GM19239 (cell line): ENCODE measurements at regions not wholly inside any gene's neighbourhood (a gene's known extent, or its start where the extent isn't known, plus 50 kb on each side); places are given as distances from the start of the nearest gene placed in this dataset.

Experiments
- DNase-seq: peaks from one replicate; pipeline ENCODE4 v3.0.0; 2011; ENCODE audit warnings: low spot score; ENCODE audit not compliant: insufficient read length
- FAIRE-seq: peaks from 2 replicates; lab custom pipeline; 2011; peaks lifted over from hg19 to GRCh38; lab: Jason Lieb, UNC

DNA sequence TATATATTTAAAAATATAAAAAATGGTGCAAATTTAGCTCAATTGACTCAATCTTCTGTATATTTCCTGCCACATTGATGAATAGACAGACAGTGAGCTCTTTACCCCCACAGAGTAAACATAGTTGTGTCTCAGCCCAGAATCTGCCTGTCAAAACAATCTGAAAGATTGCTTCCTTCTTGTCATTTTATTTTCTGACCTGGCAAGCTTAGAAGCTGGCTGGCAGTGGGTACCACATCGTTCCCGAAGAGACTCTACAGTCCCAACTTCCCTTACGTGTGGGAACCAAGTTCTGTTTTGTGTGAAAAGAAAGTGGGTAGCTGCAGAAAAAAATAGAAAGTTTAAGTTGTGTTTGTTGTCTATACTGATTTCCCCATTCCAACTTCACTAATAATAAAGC, 629.3 kb upstream of the NEGR1 start:
- no peak for FAIRE-seq
- DNase-seq: no peak

DNA sequence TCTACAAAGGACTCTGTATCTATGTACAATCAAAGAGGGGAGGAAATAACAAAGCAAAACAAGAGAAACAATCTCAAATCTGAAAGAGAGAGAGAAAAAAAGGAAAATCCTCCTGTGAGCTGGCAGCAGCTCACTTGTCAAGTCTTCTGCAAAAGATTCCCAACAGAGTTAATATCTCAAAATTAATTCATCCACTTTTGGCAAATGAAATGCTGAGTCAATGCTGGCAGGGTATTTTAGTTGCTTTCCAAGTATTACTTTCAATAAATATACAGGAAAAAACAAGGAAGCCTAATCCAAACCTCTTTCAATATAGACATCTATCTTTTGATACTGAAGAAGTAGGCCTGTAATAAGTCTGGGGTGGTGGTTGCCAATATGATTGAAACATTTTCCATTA, 613.9 kb upstream of the NEGR1 start:
- DNase-seq (no peak), FAIRE-seq (no peak)

DNA sequence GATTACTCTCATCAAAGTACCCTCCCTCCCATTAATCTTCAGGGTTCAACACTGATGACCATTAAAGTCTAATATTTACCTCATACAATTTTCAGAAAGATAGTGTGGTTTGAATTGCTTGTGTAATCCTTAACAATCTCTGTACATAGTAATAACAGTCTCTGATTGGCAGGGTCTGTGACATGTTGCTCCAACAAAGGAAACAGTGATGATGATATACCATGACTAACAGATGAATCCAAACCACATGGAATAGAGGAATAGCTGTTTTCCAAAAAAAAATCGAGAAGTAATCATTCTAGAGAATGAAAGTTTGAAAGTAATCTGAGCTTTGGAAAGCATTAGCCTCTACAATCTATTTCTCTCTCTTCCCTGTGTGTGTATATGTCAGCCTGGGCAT, 610.1 kb upstream of the NEGR1 start:
- DNase-seq: no peak
- no peak for FAIRE-seq

DNA sequence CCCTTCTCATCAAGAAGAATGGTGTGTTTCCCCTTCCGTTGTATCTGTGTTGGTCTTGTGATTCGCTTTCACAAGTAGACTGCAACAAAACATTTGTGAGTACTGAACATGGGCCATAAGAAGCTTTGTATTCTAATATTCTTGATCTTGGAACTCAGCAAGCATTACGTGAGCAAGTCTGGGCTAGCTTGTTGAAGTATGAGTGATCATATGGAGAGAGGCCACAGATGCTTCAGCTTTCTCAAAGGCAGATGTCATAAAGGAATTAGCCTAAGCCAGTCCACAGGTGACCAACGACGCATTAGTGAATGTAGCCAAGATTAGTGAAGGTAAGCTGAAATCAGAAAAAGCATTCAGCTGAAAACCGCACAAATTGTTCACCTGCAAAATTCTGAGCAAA, 609.6 kb upstream of the NEGR1 start:
- no peak for FAIRE-seq

DNA sequence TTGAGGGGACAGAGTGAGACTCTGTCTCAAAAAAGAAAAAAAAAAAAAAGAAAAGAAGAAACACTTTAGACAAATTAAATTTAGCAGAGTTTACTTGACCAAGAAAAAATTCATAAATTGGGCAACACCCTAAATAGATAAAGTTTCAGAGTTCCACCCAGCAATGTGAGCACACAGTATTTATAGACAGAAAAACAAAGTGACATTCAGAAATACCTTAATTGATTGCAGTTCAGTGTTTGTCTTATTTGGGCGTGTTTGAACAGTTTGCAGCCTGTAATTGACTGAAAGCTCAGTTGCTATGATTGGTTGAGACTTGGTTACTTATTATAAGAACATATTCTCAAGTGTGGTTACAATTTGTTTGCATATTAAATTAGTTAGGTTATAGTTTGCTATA, 603.5 kb upstream of the NEGR1 start:
- DNase-seq: no peak
- FAIRE-seq: no peak

More for the DNA sequence above, 609.6 kb upstream of the NEGR1 start:
- DNase-seq: no peak

DNA sequence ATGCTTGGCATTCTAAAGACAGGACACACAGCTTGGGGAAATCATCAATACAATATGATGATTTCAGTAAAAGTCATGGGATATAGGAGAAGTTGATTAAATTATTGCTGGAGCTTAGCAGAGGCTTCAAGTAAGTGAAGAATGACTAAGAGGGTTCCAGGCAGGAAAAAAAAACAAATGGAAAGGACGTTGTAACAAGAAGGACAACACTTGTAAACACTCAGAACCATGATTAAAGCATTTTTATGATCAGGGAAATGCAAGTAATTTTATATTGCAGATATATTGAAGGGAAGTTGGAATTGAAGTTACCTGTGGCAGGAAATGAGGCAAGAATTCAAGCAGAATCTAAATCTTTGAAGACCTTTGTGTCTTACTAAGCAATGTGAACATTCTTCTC, 602.7 kb upstream of the NEGR1 start:
- FAIRE-seq (no peak), DNase-seq (no peak)

DNA sequence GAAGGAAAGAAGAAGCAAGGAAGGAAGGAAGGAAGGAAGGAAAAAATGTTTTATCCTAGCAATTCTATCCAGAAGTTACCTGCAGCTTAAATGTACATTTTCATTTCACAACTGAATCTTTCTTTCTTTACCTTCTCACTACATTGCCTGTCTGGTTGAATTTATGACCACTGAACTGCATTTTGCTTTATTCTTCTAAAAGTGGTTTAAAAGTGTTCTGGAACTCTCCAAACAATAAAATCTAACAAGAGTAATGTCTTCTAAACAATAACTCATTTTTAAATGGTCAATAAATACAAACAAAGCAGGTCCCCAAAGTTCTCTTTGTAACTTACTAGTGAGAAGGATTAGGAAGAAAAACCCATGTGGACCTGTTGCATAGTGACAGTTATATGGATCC, 587.5 kb upstream of the NEGR1 start:
- FAIRE-seq (no peak), DNase-seq (no peak)

DNA sequence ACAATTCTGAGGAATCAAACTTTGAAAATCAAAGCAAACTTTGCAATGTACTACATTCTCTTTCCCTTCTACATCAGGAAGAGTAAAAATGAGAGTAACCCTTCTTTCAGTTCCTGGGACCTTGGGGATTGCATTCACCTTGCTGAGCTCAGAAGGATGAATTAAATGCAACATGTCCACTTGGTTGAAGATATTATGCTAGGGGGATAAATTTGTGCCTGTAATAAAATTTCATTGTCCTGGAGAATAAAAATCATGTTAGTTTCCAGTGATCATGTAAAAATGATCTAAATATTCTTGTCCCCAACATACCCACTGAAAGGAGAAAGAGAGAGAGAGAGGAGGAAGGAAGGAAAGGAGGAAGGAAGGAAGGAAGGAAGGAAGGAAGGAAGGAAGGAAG, 587.1 kb upstream of the NEGR1 start:
- DNase-seq: no peak
- FAIRE-seq: no peak

DNA sequence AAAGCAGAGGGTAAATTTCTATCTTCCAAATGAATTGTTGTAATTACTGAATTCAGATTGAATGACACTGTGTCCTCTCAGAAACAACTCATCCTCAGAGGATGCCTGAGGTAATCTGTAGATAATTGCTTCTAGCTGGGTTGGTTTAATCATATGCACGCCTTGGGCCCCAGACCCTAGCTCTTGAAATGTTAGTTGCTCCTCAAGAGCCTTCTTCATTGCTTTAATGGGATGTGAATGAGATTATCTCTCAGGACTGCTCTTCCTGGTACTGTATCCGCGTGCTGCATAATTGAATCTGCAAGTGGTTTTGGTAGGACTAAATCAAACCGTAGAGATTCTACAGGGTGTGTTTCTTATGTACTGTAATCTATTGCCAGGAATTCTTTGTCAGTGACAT, 569.3 kb upstream of the NEGR1 start:
- no peak for DNase-seq
- FAIRE-seq: no peak

DNA sequence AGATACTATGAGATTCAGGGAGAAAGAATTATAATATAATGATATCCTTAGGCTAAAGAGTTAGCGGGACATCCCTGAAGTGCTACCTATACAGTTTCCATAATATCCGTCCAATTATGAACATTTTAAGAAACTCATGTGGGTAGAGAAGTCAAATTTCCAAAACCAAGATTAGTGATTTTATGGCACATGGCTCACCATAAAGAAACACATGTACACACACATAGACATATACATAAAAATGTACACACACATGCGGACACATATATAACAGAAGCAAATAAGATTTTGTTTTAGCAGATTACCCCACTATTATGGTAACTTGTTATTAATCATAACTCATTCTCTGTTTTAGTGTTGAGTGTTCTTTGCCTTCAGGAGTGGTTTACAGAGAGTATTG, 566.7 kb upstream of the NEGR1 start:
- no peak for DNase-seq
- FAIRE-seq: no peak

DNA sequence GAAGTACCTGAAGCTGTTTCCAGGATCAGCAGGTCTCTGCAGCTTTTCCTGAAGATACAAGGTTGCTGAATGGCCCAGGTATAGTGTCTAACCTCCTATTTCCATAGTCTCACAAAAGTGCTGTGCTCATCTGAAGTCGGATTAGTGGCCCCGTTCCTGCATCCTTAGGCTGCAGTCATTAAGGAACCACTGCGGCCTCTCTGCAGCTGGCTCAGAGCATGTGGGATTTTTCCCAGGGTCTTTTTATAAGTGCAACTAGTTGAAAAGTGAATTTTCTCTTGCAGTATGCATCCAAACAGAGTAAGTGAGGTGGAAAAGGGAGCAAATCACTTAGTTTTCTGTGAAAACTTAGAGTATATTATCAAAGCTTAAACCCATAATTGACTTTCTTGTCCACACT, 565.3 kb upstream of the NEGR1 start:
- no peak for DNase-seq
- no peak for FAIRE-seq

DNA sequence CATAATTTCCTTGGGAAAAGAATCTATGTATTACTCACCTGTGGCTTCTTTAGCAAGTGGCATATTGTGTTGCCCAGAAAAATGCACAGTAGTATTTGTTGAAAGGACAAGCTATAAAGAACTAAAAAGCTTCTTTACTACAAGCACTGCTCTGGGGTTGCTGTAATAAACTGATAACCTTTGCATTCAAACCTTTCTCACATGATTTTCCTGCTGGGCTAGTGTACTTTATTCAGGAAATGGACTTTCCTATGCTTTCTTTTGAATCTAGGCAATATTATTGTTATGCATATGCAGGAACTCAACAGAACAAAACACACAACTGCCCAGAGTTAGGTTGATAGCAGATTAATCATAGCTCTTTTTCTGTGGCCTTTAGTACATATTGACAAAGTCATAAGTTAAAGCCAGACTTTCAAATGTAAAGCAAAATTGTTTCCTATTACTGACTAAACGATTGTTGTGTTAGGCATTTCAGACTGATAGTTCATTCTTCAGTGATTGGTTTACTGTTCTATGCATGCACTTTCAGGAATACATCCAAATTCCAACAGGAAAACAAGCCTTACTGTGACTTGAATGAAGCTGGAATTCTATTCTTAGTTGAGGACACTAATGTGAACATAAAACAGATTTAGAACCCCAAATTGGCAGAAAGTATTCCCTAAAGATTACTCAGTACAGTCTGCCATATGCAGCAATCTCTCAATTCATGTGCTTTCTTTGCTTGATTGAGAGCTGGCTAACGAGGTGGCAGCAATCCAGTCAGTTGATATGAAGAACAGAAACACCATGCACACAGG, 564.3 kb upstream of the NEGR1 start:
- DNase-seq (no peak), FAIRE-seq (no peak)

DNA sequence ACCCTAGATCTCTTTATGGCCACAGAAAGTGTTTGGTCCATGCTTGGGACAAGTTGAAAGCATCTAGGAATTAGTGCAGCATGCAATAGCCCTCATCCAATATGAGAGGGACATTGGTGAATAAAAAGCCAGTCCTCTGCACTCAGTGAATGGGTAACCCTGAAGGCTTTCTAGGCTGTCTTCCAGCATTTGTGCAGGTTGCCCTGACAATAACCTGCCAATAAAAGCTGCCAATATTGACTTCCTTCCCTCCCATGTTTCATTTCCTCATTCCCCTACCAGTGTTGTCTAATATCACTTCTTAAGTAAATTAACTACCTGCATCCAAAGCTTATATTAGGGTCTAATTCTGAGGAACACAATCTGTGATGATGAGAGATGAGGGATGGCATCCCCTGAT, 563.6 kb upstream of the NEGR1 start:
- no peak for DNase-seq
- FAIRE-seq: no peak

DNA sequence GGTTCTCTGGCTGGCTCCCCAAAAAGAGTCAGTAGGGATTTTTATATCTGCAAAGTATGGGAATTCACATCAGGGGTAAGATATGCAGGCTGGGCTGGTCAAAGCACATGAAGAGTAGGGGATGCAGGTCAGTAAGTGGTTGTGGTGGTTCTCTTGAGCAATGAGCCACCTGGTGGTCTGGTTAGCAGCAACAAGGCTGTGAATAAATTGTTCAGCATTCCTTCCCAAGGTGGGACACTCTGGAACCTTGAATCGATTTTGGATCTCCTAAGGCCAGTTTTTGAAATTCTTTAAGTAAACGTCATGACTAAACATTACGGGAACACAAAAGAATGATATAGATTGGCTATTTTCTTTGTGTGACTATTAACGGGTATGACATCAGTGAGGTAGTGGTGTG, 563.0 kb upstream of the NEGR1 start:
- no peak for DNase-seq
- no peak for FAIRE-seq

DNA sequence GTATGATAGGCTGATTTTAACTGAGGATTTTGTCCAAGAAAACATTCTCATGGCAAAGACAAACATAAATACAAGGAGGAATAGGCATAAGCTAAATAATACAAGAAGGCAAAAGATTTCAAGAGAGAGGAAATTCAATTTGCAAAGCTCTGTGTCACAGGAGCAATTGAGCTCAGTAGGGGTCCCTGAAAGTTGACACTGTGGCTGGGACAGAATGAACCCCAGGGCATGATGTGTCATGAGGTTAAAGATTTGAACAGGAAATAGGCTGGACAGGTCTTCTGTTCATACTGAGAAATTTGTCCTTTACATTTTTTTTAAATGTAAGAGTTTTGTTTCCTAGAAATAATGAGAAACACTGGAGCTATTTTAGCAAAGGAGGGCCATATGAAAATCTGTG, 555.4 kb upstream of the NEGR1 start:
- DNase-seq (no peak), FAIRE-seq (no peak)

DNA sequence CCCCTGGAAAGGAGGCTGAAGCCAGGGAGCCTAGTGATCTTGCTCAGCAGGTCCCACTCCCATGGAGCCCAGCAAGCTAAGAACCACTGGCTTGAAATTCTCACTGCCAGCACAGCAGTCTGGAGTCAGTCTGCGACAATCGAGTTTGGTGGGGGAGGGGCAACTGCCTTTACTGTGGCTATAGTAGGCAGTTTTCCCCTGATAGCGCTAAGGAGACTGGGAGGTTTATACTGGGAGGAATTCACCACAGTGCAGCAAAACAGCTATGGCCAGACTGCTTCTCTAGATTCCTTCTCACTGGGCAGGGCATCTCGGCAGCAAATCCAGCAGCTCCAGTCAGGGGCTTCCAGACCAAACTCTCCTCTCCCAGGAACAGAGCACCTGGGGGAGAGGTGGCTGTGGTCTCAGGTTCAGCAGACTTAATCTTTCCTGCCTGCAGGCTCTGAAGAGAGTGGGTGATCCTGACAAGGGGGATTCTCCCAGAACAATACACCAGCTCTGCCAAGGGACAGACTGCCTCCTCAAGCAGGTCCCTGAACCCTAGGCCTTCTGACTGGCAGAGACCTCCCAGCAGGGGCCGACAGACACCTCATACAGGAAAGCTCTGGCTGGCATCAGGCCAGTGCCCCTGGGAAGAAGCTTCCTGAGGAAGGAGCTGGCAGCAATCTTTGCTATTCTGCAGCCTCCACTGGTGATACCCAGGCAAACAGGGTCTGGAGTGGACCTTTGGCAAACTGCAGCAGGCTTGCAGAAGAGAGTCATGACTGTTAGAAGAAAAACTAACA, 548.5 kb upstream of the NEGR1 start:
- no peak for DNase-seq
- FAIRE-seq: no peak

DNA sequence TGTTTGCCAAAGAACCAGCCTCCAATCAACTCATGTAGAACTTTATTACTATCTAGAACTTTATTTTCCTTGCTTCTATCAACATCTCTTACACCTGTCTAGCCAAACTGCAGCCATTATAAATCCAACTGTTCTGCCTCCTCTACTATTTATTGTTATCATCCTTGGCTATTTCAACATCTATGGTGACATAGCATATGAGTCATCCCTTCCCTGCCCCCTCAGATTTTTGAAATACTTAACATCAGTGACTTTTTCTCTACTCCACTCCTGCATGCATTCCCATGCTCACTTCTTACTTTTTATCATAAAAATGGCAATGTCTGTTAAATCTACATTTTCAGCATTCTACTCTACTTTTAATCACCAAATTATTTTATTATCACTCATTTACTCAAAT, 544.9 kb upstream of the NEGR1 start:
- DNase-seq (no peak), FAIRE-seq (no peak)

DNA sequence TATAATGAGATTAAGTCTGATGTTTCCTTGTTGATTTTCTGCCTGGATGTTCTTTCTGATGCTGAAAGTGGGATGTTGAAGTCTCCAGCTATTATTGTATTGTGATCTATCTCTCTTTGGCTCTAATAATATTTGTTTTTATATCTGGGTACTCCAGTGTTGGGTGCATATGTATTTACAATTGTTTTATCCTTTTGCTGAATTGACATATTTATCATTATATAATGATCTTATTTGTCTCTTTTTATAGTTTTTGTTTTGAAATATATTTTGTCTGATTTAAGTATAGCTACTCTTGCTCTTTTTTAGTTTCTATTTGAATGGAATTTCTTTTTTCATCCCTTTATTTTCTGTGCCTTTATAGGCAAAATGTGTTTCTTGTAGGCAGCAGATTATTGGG, 522.2 kb upstream of the NEGR1 start:
- FAIRE-seq (no peak), DNase-seq (no peak)

DNA sequence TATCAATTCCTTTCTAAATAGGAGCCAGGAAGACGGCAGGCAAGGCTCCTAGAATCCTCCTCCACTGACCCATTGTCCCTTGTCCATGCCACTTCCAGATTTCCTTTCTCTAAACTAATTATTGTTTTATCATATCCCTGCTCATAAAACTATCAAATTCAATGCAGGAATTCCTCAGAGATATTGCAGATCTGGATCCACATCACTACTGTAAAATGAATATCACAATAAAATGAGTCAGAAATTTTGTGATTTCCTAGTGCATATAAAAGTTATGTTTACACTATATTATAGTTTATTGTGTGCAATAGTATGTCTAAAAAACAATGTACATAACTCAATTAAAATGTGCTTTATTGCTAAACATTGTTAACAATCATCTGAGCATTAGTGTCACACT, 498.7 kb upstream of the NEGR1 start:
- FAIRE-seq: no peak
- no peak for DNase-seq

DNA sequence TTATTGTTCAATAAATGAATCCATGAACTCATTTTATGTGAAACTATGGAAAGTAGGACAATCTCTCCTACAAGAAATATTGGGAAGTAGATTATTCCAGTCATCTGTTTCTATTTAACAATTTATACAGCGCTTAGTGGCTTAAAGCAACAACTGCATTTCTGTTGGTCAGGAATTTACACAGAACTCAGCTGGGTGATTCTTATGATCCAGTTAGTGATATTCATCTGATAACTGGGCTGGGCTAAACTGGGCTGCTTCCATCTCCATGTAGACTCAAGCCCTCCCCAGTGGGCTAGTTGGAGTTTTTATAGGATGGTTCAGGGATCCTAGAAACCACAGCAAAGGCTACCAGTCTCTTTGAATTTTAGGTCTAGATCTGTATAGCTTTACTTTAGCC, 497.9 kb upstream of the NEGR1 start:
- DNase-seq (no peak), FAIRE-seq (no peak)

DNA sequence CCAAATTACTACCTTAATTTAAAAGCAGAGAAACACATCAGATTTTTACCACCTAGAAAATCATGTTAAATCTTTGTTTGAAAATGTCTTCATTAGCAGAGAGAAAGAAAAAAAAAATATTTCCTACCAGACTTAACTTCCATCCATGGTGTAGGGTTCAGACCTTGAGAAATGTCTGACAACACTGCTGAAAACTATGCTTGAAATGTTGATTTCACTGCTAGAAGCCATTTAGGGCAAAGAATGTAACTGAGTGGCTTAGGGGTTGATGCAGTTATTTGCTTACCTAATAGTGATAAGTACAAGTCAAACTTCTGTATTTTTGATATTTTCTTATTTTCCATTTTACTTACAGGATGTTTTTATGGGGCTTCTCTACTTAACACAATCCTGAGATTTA, 495.6 kb upstream of the NEGR1 start:
- FAIRE-seq (no peak), DNase-seq (no peak)

DNA sequence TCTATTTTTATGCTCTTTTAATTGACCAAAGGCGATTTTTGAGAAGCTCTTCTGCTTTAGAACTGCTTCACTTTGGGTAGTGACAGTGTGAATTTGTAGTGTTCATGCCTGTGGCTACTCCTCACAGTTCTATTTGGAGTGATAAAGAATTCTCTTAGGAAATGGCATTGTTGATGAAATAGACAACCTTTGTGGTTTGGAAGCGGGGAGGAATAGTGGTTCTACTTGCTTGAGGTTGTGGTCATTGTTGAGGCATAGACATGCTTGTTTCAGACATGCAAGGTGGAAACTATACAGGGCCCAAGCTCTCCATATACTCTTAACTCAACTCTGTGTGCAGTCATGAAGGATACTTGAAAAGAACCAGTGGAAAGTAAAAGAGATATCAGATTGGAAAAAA, 481.1 kb upstream of the NEGR1 start:
- DNase-seq (no peak), FAIRE-seq (no peak)
